ENCODE measurements at regions not wholly inside any gene's neighbourhood (a gene's known extent, or its start where the extent isn't known, plus 50 kb on each side); places are given as distances from the start of the nearest gene placed in this dataset.

DNA sequence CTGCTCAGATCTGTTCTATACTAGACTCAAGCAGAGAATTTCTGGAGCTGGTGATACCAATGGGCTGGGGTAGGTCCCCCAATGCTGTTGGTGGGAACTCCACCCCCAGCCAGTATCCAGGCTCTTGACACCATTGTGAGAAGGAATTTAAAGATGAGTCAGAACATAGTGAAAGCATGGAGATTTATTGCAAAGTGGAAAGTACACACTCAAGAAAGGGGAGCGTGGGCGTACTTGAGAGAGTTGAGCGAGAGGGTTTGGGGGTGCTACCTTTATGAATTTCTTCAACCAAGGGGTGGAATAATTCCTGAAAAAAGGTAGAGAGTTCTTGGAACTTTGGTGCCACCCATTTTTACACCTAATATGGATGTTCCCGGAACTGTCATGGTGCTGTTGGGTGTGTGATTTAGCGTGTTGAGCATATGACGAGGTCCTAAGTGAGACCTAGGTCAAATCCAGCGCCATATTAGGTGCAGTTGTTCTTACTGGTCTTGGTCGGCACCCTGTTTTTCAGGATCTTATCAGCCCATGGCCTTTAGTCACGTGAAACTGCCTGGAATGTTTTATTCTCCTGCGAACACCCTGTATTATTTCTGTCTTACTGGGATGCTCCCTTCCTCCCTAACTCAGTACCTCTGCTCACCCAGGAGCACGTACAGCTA lies 122.0 kb upstream of the AHR start:
- intact Hi-C loops (cut with micrococcal nuclease) = no loop called here
- no TSS peak for BruUV-seq (replicated peaks)
- no peaks in the 10 kb centered on the region for H3K4me1 Mint-ChIP-seq (ENCODE audit: insufficient read depth, unreplicated experiment)
- H3K36me3 Mint-ChIP-seq (ENCODE audit: insufficient read depth, unreplicated experiment) = no peaks in the 10 kb centered on the region
- H3K9me3 Mint-ChIP-seq (ENCODE audit: unreplicated experiment) = peaks cover 1% of the 10 kb centered on the region
- no peak overlapping the region for H3K4me3 Mint-ChIP-seq (ENCODE audit: unreplicated experiment)
- H3K27me3 Mint-ChIP-seq (ENCODE audit: insufficient read depth, unreplicated experiment) = no peaks in the 10 kb centered on the region
- ChIA-PET CTCF (no interaction called here), POLR2A (no interaction called here)
- no peak overlapping the region for H3K27ac Mint-ChIP-seq (ENCODE audit: low read depth, unreplicated experiment)
- DNase-seq (ENCODE audit: unreplicated experiment) = no peak
- TF ChIP-seq, protein P1, sequence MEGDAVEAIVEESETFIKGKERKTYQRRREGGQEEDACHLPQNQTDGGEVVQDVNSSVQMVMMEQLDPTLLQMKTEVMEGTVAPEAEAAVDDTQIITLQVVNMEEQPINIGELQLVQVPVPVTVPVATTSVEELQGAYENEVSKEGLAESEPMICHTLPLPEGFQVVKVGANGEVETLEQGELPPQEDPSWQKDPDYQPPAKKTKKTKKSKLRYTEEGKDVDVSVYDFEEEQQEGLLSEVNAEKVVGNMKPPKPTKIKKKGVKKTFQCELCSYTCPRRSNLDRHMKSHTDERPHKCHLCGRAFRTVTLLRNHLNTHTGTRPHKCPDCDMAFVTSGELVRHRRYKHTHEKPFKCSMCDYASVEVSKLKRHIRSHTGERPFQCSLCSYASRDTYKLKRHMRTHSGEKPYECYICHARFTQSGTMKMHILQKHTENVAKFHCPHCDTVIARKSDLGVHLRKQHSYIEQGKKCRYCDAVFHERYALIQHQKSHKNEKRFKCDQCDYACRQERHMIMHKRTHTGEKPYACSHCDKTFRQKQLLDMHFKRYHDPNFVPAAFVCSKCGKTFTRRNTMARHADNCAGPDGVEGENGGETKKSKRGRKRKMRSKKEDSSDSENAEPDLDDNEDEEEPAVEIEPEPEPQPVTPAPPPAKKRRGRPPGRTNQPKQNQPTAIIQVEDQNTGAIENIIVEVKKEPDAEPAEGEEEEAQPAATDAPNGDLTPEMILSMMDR (IDR thresholded peaks at IDR 0.05; ENCODE audit: unreplicated experiment) = no peak

DNA sequence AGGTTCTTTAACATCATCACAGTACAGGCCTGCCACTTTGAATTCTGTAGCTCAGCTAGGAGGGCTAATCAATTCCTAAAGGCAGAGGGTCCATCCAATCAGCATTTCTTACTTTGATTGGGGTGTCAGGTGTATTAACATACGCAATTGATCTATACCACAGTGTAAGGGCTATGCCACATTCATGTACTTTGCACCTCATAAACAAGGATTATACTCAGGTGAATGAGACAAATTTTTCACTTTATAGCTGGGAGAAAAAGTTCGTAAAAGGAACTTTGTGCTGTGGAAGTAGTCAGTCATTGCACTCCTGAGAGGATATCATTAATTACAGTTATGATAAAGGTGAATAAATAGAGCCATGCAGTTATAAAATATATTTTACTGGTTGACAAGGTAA lies 119.9 kb upstream of the AHR start:
- Mint-ChIP-seq H3K27ac (ENCODE audit: low read depth, unreplicated experiment) (no peak overlapping the region), H3K4me3 (ENCODE audit: unreplicated experiment) (no peak overlapping the region), H3K4me1 (ENCODE audit: insufficient read depth, unreplicated experiment) (no peaks in the 10 kb centered on the region), H3K9me3 (ENCODE audit: unreplicated experiment) (peaks cover 7% of the 10 kb centered on the region), H3K36me3 (ENCODE audit: insufficient read depth, unreplicated experiment) (no peaks in the 10 kb centered on the region), H3K27me3 (ENCODE audit: insufficient read depth, unreplicated experiment) (no peaks in the 10 kb centered on the region)
- no TSS peak for BruUV-seq (replicated peaks)
- intact Hi-C loops (cut with micrococcal nuclease) = no loop called here
- no peak for DNase-seq (ENCODE audit: unreplicated experiment)
- ChIA-PET POLR2A (interaction anchor here (0.7 kb wide), 1 partner anchor 35 kb away, joined by 3 read pairs; no protein-coding TSS in a partner anchor), CTCF (interaction anchor here (0.5 to 0.6 kb wide), 4 partner anchors 14 to 1256 kb away, joined by 3 to 4 read pairs (median 3); partner anchors contain the start of gene AHR)
- TF ChIP-seq, protein P1 (IDR thresholded peaks at IDR 0.05; ENCODE audit: unreplicated experiment) = no peak

DNA sequence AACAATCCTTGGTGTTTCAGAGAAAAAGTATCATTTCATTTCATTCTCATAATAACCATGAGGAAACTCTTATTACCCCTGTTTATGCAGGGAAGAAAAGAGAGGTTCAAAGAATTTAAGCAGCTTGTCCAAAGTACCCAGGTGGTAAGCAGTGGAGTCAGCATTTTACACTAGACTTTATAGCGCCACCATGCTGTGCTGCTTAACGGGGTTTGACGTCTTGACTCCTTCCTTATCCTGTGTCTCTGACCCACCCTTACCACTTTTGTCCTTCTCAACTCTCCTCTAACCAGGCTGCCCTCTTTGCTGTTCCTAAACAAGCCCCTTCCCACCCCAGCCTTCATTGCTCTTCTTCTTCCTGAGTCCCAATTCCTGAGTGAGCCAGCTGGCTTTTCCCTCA lies 117.0 kb upstream of the AHR start:
- Mint-ChIP-seq H3K4me3 (ENCODE audit: unreplicated experiment) (no peak overlapping the region), H3K36me3 (ENCODE audit: insufficient read depth, unreplicated experiment) (no peaks in the 10 kb centered on the region), H3K27ac (ENCODE audit: low read depth, unreplicated experiment) (no peak overlapping the region), H3K9me3 (ENCODE audit: unreplicated experiment) (peaks cover 7% of the 10 kb centered on the region), H3K27me3 (ENCODE audit: insufficient read depth, unreplicated experiment) (no peaks in the 10 kb centered on the region), H3K4me1 (ENCODE audit: insufficient read depth, unreplicated experiment) (no peaks in the 10 kb centered on the region)
- DNase-seq (ENCODE audit: unreplicated experiment) = no peak
- POLR2A ChIA-PET = interaction anchor here (0.8 kb wide), 1 partner anchor 16 kb away, joined by 4 read pairs; no protein-coding TSS in a partner anchor
- intact Hi-C loops (cut with micrococcal nuclease) = no loop called here
- TF ChIP-seq, protein P1 (IDR thresholded peaks at IDR 0.05; ENCODE audit: unreplicated experiment) = no peak
- CTCF ChIA-PET = interaction anchor here (1.3 kb wide), 1 partner anchor 9 kb away, joined by 4 read pairs; no protein-coding TSS in a partner anchor
- no TSS peak for BruUV-seq (replicated peaks)

DNA sequence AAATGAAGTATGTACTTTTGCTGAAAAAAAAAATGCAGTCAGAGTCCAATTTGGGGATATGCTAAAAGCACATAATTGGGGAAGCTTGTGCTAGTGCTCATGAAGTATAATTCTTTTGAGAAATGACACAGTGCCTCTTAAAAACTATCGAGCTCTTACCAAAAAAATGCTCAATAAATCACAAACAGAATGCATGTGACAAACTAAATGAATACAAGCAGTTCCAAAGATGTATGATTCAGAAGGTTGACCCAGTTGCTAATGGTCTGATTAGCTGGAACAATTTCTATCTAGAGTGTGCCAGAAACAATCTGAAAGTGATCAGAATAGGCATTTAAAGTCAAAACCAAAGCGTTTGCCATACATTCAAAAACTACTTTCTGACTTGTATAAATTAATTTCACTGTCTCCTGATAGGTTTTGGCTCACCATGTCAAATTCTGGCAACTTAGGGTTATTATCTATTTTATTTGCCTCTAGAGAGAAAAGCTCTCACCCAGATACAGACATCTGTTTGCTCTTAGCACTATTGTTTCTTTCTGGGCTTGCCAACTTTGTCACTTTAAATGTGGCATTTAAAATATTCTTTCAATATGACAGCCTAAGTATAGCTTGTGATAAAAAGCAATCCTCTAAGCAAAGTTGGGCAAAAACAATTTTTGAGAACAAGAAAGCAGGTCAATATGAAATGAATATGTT lies 114.7 kb upstream of the AHR start:
- ChIA-PET CTCF (interaction anchor here (0.5 to 0.6 kb wide), 2 partner anchors 85 to 266 kb away, joined by 3 read pairs; no protein-coding TSS in a partner anchor), POLR2A (interaction anchor here (0.7 to 1.0 kb wide), 3 partner anchors 11 to 1606 kb away, joined by 3 read pairs; no protein-coding TSS in a partner anchor)
- TF ChIP-seq, protein P1 (IDR thresholded peaks at IDR 0.05; ENCODE audit: unreplicated experiment) = no peak
- Mint-ChIP-seq H3K4me1 (ENCODE audit: insufficient read depth, unreplicated experiment) (no peaks in the 10 kb centered on the region), H3K4me3 (ENCODE audit: unreplicated experiment) (no peak overlapping the region), H3K27ac (ENCODE audit: low read depth, unreplicated experiment) (no peak overlapping the region), H3K9me3 (ENCODE audit: unreplicated experiment) (peaks cover 7% of the 10 kb centered on the region), H3K36me3 (ENCODE audit: insufficient read depth, unreplicated experiment) (no peaks in the 10 kb centered on the region), H3K27me3 (ENCODE audit: insufficient read depth, unreplicated experiment) (no peaks in the 10 kb centered on the region)
- no TSS peak for BruUV-seq (replicated peaks)
- intact Hi-C loops (cut with micrococcal nuclease) = no loop called here
- DNase-seq (ENCODE audit: unreplicated experiment) = no peak
